Left ventricle myocardium inferior (tissue), 1 donor: ENCODE measurements at regions not wholly inside any gene's neighbourhood (a gene's known extent, or its start where the extent isn't known, plus 50 kb on each side); places are given as distances from the start of the nearest gene placed in this dataset.

Source experiments
- DNase-seq: peaks from one replicate; pipeline ENCODE4 v3.0.0-alpha.2; 2020
- H3K27ac ChIP-seq: fragments of 200-600 bp; replicated peaks from 2 replicates; pipeline ENCODE4 v1.8.0; 2021
- H3K27me3 ChIP-seq: fragments of 200-600 bp; 2 replicates; pipeline ENCODE4 v1.8.0; 2021; ENCODE audit warnings: low read depth
- H3K36me3 ChIP-seq: fragments of 200-600 bp; 2 replicates; pipeline ENCODE4 v1.8.0; 2021
- H3K4me1 ChIP-seq: fragments of 200-600 bp; 2 replicates; pipeline ENCODE4 v1.8.0; 2021
- H3K4me3 ChIP-seq: fragments of 200-600 bp; 2 replicates; pipeline ENCODE4 v1.8.0; 2021; ENCODE audit warnings: mild to moderate bottlenecking, moderate library complexity
- H3K9me3 ChIP-seq: fragments of 200-600 bp; replicated peaks from 2 replicates; pipeline ENCODE4 v1.8.0; 2021
- CTCF ChIP-seq: fragments of 200-600 bp; IDR thresholded peaks from 2 replicates; pipeline ENCODE4 v1.8.0; 2021; ENCODE audit warnings: antibody characterized with exemption, mild to moderate bottlenecking, borderline replicate concordance
- intact Hi-C: fragments of 100-400 bp; cut with micrococcal nuclease; formaldehyde crosslinking; loops from one replicate; pipeline ENCODE4 v1.11.0; 2022
- donor health status: DM: no; HTN: yes; CAD: no; lungs with severe emphysema.

DNA sequence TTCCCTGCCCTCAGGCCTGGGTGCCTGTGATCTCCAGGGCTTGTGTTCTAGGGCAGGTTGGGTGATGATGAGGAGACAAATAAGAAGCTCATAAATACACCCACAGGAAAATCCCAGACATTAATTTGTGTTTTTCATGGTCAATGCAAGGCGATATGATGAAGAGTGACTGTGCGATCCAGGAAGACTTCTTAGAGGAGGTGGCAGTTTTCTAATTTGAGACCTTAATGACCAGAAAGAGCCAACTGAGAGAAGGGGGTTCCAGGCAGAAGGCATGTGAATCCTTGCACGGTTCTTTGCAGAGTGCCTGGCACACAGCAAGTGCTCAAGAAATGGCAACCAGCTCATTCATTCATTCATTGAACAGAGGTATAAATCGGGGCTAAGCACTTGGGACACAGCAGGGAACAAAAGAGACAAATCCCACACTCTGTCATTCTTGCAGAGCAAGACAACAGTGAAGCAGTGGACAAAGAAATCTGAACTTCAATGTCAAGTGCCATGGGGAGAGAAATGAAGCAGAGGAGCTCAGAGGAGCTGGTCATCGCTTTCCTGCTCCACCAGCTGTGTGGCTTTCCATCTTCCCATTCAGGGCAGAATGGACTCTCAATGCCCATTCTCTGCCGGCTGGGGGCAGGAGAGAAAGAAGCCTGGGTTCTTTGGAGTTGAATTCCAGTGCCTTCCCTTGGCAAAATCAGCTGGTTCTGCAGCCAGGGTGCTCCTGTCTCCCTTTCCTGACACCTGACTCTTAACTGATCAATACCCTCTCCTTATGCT, 128.3 kb downstream of the AACS start:
- TF ChIP-seq CTCF, result no peak
- intact Hi-C loops, result no loop called here
- Histone ChIP-seq H3K36me3 (no peaks in the 10 kb centered on the region), H3K27ac (no peak overlapping the region), H3K4me3 (no peak overlapping the region), H3K4me1 (no peaks in the 10 kb centered on the region), H3K27me3 (peaks cover 70% of the 10 kb centered on the region), H3K9me3 (no peaks in the 10 kb centered on the region)
- no peak for DNase-seq

GRCh38 chr12:125194163-125194773, 129.0 kb downstream of the AACS start:
- H3K27ac ChIP-seq, result no peak overlapping the region
- no peak overlapping the region for H3K4me3 ChIP-seq
- no peaks in the 10 kb centered on the region for H3K4me1 ChIP-seq
- H3K9me3 ChIP-seq, result no peaks in the 10 kb centered on the region
- intact Hi-C loops, result no loop called here
- no peaks in the 10 kb centered on the region for H3K36me3 ChIP-seq
- peaks cover 68% of the 10 kb centered on the region for H3K27me3 ChIP-seq
- no peak for TF ChIP-seq CTCF
- no peak for DNase-seq

- Histone ChIP-seq H3K27ac (no peak overlapping the region), H3K36me3 (no peaks in the 10 kb centered on the region), H3K27me3 (peaks cover 61% of the 10 kb centered on the region), H3K9me3 (peaks cover under 1% of the 10 kb centered on the region), H3K4me3 (no peak overlapping the region), H3K4me1 (no peaks in the 10 kb centered on the region)
- intact Hi-C loops, result no loop called here
- no peak for DNase-seq
- TF ChIP-seq CTCF, result no peak
Observed at GRCh38 chr12:125194987-125195386, 129.8 kb downstream of the AACS start.

DNA sequence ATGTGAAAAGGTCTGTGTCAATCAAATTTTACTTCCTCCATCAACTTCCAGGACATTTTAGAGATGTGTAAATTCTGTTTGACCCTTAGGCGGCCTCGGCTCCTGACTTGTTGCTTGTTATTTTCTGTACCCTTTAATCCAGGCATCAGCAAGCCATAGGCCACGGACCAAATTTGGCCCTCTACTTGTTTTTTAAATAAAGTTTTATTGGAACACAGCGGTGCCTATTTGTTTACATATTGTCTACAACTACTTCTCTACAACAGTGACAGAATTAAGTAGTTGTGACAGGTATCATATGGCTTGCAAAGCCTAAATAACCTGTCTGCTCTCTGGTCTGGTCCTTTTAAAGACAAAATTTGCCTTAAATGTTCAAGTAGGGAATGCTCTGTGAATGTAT, 132.1 kb downstream of the AACS start:
- Histone ChIP-seq H3K9me3 (peaks cover 15% of the 10 kb centered on the region), H3K27me3 (peaks cover 47% of the 10 kb centered on the region), H3K27ac (no peak overlapping the region), H3K36me3 (no peaks in the 10 kb centered on the region), H3K4me3 (no peak overlapping the region), H3K4me1 (no peaks in the 10 kb centered on the region)
- DNase-seq, result no peak
- intact Hi-C loops, result no loop called here
- no peak for TF ChIP-seq CTCF

DNA sequence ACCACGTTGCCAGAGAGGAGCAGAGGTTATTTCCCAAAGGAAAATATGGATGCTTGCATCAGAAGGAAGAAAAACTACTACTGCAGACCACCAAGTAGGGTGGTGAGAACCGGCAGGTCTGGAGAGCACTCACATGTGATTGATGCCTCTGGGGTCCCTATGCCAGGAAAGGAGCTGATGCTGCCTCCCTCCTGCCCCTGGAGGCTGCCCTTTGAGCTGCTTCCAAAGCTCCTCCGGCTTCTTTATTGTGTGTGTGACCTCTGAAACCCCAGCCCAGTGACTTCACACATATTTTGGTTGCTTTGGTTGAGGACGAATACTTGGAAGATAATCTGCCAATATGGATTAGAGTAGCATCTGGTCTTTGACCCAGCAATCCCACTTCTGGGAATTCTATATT, 133.4 kb downstream of the AACS start:
- no peaks in the 10 kb centered on the region for H3K4me1 ChIP-seq
- peaks cover 33% of the 10 kb centered on the region for H3K27me3 ChIP-seq
- TF ChIP-seq CTCF, result no peak
- peaks cover 16% of the 10 kb centered on the region for H3K9me3 ChIP-seq
- H3K27ac ChIP-seq, result no peak overlapping the region
- intact Hi-C loops, result no loop called here
- no peak for DNase-seq
- no peak overlapping the region for H3K4me3 ChIP-seq
- H3K36me3 ChIP-seq, result no peaks in the 10 kb centered on the region
